HG03175 (cell line): ENCODE measurements at regions not wholly inside any gene's neighbourhood (a gene's known extent, or its start where the extent isn't known, plus 50 kb on each side); places are given as distances from the start of the nearest gene placed in this dataset.
A peak's percentile ranks its signal among the peaks of the same experiment; 100 is the strongest.

Source experiments
- ATAC-seq: cut with Tn5 transposase; IDR thresholded peaks from one replicate; pipeline ENCODE4 v1.9.1; 2021; ENCODE audit warnings: mild to moderate bottlenecking, moderate library complexity; ENCODE audit not compliant: unreplicated experiment

- peak; percentile 84 for ATAC-seq
Observed at GRCh38 chr2:150729495-150729955, 242.1 kb upstream of the RND3 start.

GRCh38 chr2:150718280-150718679 lies 230.8 kb upstream of the RND3 start:
- no peak for ATAC-seq

GRCh38 chr2:150716186-150716585 lies 228.7 kb upstream of the RND3 start:
- ATAC-seq: no peak

GRCh38 chr2:150715501-150715900 lies 228.0 kb upstream of the RND3 start:
- ATAC-seq: no peak

- ATAC-seq: no peak
Observed at GRCh38 chr2:150710916-150711315, 223.4 kb upstream of the RND3 start.

GRCh38 chr2:150710041-150710440 lies 222.6 kb upstream of the RND3 start:
- no peak for ATAC-seq

- no peak for ATAC-seq
Observed at GRCh38 chr2:150706561-150706960, 219.1 kb upstream of the RND3 start.

- ATAC-seq: no peak
Observed at GRCh38 chr2:150705767-150706166, 218.3 kb upstream of the RND3 start.

GRCh38 chr2:150705357-150705756 lies 217.9 kb upstream of the RND3 start:
- ATAC-seq: no peak

GRCh38 chr2:150702791-150703190 lies 215.3 kb upstream of the RND3 start:
- no peak for ATAC-seq

GRCh38 chr2:150700666-150701580 lies 213.5 kb upstream of the RND3 start:
- no peak for ATAC-seq

GRCh38 chr2:150699218-150699617 lies 211.8 kb upstream of the RND3 start:
- no peak for ATAC-seq

GRCh38 chr2:150698016-150698661 lies 210.7 kb upstream of the RND3 start:
- no peak for ATAC-seq

GRCh38 chr2:150697596-150697995 lies 210.1 kb upstream of the RND3 start:
- ATAC-seq: no peak

GRCh38 chr2:150695451-150696135 lies 208.1 kb upstream of the RND3 start:
- no peak for ATAC-seq

- no peak for ATAC-seq
Observed at GRCh38 chr2:150693556-150693955, 206.1 kb upstream of the RND3 start.

GRCh38 chr2:150690870-150691269 lies 203.4 kb upstream of the RND3 start:
- ATAC-seq: no peak

GRCh38 chr2:150690261-150690660 lies 202.8 kb upstream of the RND3 start:
- ATAC-seq: no peak

GRCh38 chr2:150689590-150689989 lies 202.1 kb upstream of the RND3 start:
- ATAC-seq: no peak

GRCh38 chr2:150688016-150688415 lies 200.5 kb upstream of the RND3 start:
- ATAC-seq: no peak

- no peak for ATAC-seq
Observed at GRCh38 chr2:150686391-150686790, 198.9 kb upstream of the RND3 start.
